C4-2B (cell line): ENCODE measurements at regions not wholly inside any gene's neighbourhood (a gene's known extent, or its start where the extent isn't known, plus 50 kb on each side); places are given as distances from the start of the nearest gene placed in this dataset.

Experiments used
- H3K27ac ChIP-seq: fragments of 450-650 bp; 2 replicates; pipeline ENCODE4 v1.5.1; 2017
- ZFX ChIP-seq: fragments of 450-650 bp; IDR thresholded peaks from 2 replicates; pipeline ENCODE4 v1.6.1; 2017
- TF ChIP-seq, protein P1 (sequence below): fragments of 450-650 bp; conservative IDR thresholded peaks from 2 replicates; pipeline ENCODE4 v1.5.1; 2017; ENCODE audit warnings: mild to moderate bottlenecking

DNA sequence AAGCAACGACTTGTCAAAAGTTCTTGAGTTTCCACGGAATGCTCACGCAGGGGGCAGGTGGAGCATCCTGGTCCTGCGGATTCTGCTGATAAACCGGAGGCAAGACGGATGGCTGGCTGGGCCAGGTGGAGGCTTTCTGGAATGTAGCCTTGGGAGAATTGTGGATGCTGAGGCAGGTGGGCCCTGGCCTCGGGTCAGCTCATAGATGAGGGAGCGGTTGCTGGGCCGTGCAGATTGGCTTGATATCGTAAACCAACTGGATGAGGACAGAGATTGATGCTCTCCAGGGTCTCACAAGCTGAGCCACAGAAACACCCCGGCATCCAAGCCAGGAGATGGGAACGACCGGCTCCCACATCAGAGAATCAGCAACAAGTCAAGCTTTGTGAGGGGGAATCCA, 50.0 kb upstream of the TFRC start:
- TF ChIP-seq, protein P1, sequence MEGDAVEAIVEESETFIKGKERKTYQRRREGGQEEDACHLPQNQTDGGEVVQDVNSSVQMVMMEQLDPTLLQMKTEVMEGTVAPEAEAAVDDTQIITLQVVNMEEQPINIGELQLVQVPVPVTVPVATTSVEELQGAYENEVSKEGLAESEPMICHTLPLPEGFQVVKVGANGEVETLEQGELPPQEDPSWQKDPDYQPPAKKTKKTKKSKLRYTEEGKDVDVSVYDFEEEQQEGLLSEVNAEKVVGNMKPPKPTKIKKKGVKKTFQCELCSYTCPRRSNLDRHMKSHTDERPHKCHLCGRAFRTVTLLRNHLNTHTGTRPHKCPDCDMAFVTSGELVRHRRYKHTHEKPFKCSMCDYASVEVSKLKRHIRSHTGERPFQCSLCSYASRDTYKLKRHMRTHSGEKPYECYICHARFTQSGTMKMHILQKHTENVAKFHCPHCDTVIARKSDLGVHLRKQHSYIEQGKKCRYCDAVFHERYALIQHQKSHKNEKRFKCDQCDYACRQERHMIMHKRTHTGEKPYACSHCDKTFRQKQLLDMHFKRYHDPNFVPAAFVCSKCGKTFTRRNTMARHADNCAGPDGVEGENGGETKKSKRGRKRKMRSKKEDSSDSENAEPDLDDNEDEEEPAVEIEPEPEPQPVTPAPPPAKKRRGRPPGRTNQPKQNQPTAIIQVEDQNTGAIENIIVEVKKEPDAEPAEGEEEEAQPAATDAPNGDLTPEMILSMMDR = no peak
- TF ChIP-seq ZFX = no peak
- H3K27ac ChIP-seq = no peak overlapping the region
